Fibroblast of mammary gland (primary cell): ENCODE measurements at regions not wholly inside any gene's neighbourhood (a gene's known extent, or its start where the extent isn't known, plus 50 kb on each side); places are given as distances from the start of the nearest gene placed in this dataset.

Source experiments
- DNase-seq: peaks from one replicate; pipeline ENCODE4 v3.0.0-alpha.2; 2010; ENCODE audit warnings: low read depth
- H3K4me3 ChIP-seq: 2 replicates; pipeline ENCODE4 v1.5.1; 2011; ENCODE audit warnings: low read depth, mild to moderate bottlenecking, low read length, moderate library complexity; ENCODE audit not compliant: control insufficient read depth
- TF ChIP-seq, protein P1 (sequence below): conservative IDR thresholded peaks from 2 replicates; pipeline ENCODE4 v1.5.1; 2011; ENCODE audit warnings: low read depth, low read length, inconsistent platforms; ENCODE audit not compliant: control insufficient read depth, insufficient read depth

DNA sequence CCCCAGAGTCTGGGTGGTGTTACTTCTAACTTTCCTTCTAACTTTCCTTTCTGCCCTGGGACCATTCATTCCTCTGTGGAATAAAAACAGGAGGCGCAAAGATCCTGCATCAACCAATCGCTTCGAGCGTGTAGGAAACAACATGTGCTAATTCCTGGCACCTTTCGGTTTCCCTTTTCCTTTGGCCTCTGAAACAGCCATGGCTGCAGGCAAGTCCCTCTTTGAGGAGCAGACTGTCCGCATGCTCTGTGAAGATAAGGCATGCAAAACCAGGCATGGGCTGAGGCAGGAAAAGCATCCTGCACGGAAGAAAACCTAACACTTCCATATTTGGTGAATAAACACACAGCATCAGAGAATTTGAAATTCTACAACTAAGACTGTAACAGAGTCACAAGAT is 128.3 kb downstream of the HSD17B3 start:
- TF ChIP-seq, protein P1, sequence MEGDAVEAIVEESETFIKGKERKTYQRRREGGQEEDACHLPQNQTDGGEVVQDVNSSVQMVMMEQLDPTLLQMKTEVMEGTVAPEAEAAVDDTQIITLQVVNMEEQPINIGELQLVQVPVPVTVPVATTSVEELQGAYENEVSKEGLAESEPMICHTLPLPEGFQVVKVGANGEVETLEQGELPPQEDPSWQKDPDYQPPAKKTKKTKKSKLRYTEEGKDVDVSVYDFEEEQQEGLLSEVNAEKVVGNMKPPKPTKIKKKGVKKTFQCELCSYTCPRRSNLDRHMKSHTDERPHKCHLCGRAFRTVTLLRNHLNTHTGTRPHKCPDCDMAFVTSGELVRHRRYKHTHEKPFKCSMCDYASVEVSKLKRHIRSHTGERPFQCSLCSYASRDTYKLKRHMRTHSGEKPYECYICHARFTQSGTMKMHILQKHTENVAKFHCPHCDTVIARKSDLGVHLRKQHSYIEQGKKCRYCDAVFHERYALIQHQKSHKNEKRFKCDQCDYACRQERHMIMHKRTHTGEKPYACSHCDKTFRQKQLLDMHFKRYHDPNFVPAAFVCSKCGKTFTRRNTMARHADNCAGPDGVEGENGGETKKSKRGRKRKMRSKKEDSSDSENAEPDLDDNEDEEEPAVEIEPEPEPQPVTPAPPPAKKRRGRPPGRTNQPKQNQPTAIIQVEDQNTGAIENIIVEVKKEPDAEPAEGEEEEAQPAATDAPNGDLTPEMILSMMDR, result no peak
- no peak for DNase-seq
- no peak overlapping the region for H3K4me3 ChIP-seq

DNA sequence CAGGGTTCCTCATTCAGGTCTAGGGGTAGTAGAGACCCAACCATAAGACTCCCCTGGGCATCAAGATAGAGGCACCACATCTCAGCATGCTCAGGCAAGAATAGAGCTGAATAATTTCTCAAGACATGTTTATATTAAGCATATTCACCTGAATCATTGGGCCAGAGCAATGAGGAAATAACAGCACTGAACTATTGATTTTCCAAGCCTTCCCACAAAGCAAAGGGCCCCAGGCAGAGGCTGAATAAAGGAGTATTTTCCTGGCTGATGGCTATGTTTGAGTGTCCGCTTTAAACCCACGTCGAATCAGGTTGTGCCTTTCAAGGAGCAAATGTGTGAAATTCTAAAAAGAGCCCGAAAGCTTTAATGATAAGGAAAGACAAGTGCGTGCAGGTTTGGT is 129.2 kb downstream of the HSD17B3 start:
- no peak overlapping the region for H3K4me3 ChIP-seq
- TF ChIP-seq, protein P1, result no peak
- no peak for DNase-seq

DNA sequence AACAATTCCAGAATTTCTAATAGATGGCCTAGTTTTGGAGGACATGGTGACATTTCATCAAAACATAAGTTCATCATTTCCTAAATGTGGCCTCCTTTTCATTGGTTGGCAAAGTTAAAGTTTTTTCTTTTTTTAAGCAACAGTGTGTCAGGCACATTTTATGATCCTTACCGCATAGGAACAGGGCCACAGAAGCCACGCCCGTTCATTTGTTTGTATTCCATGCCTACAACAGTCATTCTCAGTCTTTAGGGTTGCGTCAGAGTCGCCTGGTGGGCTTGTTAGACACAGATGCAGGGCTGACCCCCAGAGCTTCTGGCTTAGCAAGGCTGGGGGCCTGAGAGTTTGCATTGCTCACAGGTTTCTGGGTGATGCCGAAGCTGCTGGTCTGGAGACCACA is 130.2 kb downstream of the HSD17B3 start:
- no peak overlapping the region for H3K4me3 ChIP-seq
- no peak for DNase-seq
- TF ChIP-seq, protein P1, result no peak

DNA sequence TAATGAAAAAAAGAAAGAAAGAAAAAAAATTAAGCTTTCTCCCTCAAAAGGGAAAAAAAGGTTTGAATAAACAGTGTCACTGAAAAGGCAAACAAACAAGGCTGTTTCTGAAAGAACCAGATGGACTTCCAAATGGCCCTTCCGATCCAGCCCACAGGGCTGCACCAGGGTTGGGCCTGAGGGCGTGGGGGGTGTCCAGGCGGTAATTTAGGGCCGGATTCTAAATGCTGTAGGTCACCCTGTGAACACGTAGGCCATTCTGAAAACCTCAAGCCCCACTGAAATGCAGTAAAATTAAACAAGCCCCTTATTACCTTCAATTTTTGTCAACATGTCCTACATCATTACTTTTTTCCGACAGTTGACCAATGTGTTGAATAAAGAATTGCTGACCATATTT is 132.1 kb downstream of the HSD17B3 start:
- TF ChIP-seq, protein P1, result no peak
- no peak overlapping the region for H3K4me3 ChIP-seq
- DNase-seq, result no peak

DNA sequence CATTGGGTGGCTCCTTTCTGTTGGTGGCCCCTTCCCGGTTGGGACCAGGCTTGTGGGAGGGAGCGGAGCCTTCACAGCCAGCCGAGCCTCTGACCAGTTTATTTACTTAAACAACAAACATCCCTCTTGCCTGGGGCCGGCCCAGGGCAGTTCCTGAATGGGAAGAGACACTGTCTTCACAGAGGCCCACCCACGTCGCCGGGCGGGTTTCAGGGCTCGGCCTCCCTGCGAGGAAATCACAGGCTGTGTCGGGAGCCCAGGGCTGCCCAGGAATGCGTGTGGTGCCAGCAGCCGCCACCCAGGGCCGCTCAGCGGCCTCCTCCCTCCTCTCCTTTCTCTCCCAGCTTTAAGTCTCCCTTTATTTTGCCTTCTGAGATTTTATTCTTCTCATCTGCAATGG is 132.5 kb downstream of the HSD17B3 start:
- TF ChIP-seq, protein P1, result no peak
- no peak for DNase-seq
- no peak overlapping the region for H3K4me3 ChIP-seq

DNA sequence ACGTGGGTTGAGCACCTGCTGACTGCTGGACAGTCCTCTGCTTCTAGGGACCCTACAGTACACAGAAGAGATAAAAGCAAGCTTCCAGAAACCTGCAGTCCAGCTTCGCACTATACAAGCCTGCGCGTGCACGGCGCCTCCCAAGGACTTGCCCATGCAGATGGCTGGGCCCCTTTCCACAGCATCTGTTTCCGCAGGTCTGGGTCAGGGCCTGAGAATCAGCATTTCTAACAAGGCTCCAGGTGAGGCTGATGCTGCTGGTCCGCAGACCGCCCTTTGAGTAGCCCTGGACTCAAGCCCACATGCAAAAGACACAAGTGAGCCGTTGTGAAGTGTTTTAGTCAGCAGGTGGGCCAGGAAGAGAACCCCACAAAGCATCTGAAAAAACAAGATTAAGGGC is 133.1 kb downstream of the HSD17B3 start:
- TF ChIP-seq, protein P1, result no peak
- no peak for DNase-seq
- H3K4me3 ChIP-seq, result no peak overlapping the region

DNA sequence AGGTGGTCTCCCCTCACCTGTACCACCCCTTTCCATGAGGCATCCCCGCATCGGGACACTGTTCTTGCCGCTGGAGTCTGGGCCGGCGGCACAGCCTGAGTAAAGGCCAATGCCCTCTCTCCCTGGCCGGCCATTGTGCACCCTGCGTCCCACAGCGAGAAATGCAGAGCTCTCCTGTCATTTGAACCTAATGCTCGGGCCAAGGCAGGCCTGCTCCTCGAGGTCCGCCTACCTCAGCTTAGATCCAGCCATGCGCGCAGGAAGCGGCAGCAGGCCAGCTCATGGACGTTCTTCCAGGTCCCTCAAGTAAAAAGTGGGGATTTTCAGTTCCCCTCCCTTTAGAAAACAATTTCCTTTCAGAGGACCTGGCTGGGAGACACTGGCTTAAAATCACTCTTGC is 135.0 kb downstream of the HSD17B3 start:
- no peak overlapping the region for H3K4me3 ChIP-seq
- TF ChIP-seq, protein P1, result no peak
- DNase-seq, result no peak
